ENCODE measurements at regions not wholly inside any gene's neighbourhood (a gene's known extent, or its start where the extent isn't known, plus 50 kb on each side); places are given as distances from the start of the nearest gene placed in this dataset.

DNA sequence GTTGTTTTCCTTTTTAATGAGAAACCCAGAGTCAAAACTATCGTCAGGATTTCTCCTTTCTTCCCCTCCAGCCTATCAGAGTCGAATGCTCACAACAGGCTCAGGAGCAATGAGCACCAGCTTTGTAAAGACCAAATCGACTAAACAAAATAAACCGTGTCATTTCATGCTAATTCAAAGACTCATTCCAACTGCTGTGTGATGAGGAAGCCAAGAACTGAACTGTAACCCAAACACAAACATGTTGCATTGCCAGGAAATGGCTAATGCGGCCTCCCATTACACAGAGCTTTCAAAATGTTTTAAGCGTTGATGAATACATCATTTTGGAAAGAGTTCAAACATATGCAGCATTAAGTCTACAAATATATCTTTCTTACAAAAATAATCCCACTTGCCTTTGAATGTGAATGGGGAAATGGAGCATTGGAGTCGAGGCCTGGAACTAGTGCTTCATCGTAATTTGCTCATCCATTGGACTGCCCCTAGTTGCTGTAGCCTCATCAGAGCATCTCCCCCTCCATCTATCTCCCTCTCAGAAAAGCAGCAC lies 349.5 kb downstream of the GXYLT1 start:
- TF ChIP-seq, protein P1, sequence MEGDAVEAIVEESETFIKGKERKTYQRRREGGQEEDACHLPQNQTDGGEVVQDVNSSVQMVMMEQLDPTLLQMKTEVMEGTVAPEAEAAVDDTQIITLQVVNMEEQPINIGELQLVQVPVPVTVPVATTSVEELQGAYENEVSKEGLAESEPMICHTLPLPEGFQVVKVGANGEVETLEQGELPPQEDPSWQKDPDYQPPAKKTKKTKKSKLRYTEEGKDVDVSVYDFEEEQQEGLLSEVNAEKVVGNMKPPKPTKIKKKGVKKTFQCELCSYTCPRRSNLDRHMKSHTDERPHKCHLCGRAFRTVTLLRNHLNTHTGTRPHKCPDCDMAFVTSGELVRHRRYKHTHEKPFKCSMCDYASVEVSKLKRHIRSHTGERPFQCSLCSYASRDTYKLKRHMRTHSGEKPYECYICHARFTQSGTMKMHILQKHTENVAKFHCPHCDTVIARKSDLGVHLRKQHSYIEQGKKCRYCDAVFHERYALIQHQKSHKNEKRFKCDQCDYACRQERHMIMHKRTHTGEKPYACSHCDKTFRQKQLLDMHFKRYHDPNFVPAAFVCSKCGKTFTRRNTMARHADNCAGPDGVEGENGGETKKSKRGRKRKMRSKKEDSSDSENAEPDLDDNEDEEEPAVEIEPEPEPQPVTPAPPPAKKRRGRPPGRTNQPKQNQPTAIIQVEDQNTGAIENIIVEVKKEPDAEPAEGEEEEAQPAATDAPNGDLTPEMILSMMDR (IDR thresholded peaks at IDR 0.05; ENCODE audit: low read depth, low read length), result no peak
- no peak for TF ChIP-seq EZH2phosphoT487 (IDR thresholded peaks at IDR 0.05; ENCODE audit: low read depth)
